GM10266 (cell line): ENCODE measurements at regions not wholly inside any gene's neighbourhood (a gene's known extent, or its start where the extent isn't known, plus 50 kb on each side); places are given as distances from the start of the nearest gene placed in this dataset.

Experiments used
- DNase-seq: peaks from one replicate; pipeline ENCODE4 v3.0.0; 2012; ENCODE audit errors: extremely low spot score
- TF ChIP-seq, protein P1 (sequence below): IDR thresholded peaks from 2 replicates; pipeline ENCODE4 v1.5.1; 2012; ENCODE audit warnings: mild to moderate bottlenecking, low read depth; ENCODE audit not compliant: control insufficient read depth, insufficient read depth; ENCODE audit errors: missing control alignments

DNA sequence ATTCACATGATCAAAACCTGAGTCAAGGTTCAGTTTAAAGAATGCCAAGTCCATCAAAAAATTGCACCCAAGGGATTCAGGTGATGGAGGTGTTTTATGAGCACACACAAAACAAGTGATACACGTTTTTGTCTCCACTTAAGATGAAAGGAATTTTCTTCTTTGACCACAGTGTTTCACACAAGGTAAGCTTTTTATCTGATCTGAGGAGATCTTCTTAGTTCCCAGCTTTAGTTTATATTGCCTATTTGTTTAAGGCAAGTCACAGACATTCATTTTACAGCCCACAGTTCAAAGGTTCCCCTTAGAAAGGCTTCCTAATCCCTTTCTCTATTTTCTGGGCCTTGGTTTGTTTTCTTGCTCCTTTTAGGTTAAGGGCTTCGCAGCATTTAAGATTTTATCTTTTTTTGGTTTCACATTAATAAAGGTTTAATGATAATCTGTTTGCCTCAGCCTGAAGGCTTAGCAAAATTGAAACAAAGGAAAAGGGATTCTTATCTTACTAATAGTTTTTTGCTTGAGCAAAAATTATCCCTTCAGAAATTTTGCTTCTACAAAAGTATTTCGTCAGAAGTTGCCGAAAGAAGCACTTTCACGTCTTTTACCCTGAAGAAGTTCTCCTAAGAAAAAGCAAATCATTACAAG lies 420.5 kb upstream of the NAALADL2 start:
- DNase-seq, result no peak
- TF ChIP-seq, protein P1, sequence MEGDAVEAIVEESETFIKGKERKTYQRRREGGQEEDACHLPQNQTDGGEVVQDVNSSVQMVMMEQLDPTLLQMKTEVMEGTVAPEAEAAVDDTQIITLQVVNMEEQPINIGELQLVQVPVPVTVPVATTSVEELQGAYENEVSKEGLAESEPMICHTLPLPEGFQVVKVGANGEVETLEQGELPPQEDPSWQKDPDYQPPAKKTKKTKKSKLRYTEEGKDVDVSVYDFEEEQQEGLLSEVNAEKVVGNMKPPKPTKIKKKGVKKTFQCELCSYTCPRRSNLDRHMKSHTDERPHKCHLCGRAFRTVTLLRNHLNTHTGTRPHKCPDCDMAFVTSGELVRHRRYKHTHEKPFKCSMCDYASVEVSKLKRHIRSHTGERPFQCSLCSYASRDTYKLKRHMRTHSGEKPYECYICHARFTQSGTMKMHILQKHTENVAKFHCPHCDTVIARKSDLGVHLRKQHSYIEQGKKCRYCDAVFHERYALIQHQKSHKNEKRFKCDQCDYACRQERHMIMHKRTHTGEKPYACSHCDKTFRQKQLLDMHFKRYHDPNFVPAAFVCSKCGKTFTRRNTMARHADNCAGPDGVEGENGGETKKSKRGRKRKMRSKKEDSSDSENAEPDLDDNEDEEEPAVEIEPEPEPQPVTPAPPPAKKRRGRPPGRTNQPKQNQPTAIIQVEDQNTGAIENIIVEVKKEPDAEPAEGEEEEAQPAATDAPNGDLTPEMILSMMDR, result no peak

DNA sequence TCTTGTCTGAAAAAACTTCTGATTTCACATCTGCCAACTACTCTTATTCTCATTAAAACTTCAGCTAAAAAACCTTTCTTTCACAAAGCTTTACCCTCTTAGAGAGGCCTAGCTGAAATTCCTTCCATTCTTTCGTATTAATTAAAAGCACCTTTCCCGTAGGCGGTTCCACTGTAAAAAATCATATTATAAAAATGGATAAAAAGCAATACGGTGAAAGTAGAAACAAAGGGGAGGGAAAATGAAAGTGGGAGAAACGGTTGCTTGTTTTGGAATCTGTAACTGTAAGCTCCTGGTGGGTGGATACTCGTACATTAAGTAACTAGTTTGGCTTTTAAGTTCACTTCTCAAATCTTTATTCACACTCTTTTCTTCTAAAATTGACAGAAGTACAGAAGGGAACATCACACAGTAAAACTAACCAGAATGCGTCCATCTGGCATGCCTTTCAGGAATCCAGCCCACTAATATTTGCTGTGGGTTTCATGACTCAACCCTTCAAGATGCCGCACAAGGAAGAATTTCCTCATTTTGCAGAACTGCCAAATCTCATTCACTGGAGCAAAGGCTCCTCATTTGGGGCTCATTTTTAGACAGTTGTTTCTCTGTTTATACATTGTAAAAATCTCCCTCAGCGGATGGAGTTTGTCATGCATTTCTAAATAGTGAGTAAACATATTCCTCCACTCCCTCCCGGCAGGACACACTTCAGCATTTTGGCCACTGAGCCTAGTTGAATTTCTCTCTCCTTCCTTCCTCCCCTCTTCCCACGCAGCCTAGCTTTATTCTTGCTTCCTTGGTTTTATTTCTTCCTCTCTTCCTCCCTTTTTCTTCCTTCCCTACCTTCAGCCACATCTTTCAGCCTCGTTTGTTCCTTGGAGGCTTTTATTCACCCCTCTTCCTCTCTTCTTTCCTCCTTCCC lies 419.5 kb upstream of the NAALADL2 start:
- TF ChIP-seq, protein P1, result no peak

DNA sequence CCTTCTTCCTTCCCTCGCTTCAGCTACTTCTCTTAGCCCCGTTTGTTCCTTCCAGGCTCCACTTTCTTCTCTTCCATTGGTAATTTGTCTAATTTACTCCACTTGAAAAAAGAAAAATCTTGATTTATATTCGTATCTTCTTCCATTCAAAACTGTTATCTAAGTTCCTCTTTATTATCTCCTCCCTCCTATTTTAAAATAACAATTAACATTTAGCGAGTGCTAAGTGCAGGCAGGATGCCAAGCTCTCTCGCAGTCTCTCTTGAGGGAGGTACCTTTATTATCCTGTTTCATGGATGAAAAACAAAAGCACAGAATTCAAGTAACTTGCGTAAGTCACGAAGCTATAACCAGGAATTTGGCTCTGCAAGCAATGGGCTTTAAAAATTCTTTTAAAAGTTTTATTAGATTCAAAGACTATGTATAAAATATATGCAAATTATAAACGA lies 418.9 kb upstream of the NAALADL2 start:
- DNase-seq, result no peak
- TF ChIP-seq, protein P1, result no peak

More for the DNA sequence above, 419.5 kb upstream of the NAALADL2 start:
- DNase-seq, result no peak

DNA sequence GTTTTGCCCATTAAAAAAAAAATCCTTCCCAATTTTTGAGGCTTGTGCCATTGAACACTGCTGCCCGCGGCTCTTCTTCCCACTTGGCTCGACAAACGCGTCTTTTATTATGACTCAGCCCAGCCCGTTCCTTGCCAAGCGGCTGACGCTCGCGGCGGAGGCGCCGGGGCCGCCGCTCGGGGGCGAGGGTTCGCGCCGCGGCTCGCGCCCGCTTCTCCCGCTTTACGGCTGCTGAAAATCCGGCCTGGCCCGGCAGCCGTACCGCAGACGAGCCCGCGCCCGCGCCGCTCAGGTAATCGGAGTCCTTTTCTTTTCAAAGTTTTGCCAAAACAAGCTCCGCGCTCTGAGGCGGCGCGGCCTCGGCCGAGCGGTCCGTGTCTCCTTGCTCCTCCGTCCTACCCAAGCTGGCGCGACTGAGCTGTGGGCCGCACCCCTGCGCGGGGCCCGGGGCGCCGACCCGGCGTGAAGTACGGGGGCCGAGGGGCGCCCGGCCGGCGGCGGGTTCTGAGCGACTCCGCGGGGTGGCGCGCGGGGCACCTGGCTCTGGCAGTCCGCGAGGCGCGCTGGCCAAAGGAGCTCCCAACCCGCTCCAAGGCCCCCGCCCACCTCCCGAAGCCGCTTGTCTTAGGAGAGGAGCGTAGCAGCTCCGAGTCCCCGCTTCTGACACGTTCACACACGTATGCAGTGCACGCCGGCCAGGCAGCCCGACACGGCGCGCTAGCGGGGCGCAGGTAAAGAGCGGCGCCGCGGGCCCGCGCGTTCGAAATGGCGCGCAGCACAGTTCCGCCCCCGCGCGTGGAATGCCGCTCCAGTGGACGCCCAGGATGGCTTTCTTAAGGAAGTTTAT lies 418.2 kb upstream of the NAALADL2 start:
- TF ChIP-seq, protein P1, result peak; percentile 9

DNA sequence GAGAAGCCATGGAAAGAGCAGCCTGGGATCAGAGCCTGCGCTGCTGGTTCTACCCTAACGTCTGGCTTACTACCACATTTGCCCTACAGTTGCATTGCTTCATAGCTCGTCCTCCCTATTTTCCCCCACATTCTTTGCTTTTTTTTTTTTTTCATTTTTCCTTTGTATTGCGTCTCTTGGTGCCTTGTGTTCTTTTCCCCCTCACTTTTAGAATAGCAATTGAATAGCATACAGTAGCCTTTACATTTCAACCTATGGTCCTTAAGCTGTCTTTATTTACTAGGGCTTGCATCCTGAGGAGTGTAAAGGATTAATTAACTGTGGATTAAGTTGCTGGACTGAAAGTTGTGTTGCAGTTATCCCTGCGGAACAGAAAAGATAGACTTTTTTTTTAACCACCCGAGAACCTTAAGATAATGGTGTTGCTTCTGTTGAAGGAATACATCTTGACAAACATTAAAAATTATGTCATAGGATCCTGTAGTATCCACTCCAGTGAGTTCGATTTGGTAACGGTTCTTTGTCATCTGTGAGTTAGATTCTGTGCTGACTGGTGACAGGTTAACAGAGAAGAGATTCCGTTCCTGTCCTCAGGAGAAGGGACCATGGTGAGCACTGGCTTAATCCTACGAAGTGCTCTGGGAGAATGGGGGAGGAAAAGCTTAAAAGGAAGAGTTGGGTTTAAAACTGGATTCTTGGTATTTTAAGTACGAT lies 417.4 kb upstream of the NAALADL2 start:
- no peak for DNase-seq
- TF ChIP-seq, protein P1, result no peak

More for the DNA sequence above, 418.2 kb upstream of the NAALADL2 start:
- DNase-seq, result peak; percentile 65

DNA sequence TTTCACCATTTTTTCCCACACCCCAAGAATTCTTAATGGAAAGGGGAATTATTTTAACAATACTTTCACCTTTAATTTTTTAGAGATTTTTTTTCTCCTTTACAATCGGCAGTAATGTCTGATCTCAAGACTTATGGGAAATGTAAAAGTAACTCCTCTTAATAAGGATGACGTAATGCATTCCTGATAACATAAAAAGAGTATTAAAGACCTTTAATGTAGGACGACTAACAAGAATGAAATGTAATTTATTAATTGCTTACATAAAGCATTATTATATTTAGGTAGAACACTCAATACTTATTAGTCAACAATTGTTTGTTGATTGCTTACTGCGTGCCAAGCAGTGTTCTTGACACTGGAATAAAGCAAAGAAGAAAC lies 416.8 kb upstream of the NAALADL2 start:
- TF ChIP-seq, protein P1, result no peak
- DNase-seq, result no peak
